Activated T-cell treated with anti-CD3 and anti-CD28 coated beads for 24 hours (primary cell): ENCODE measurements at regions not wholly inside any gene's neighbourhood (a gene's known extent, or its start where the extent isn't known, plus 50 kb on each side); places are given as distances from the start of the nearest gene placed in this dataset.

Experiments
- DNase-seq: peaks from one replicate; pipeline ENCODE4 v3.0.0-alpha.2; 2020; ENCODE audit warnings: low read depth

- no peak for DNase-seq
Measured at GRCh38 chr20:20933142-20933958, 172.8 kb downstream of the LINC00237 start.

GRCh38 chr20:20932156-20932555 is 174.0 kb downstream of the LINC00237 start:
- no peak for DNase-seq

DNA sequence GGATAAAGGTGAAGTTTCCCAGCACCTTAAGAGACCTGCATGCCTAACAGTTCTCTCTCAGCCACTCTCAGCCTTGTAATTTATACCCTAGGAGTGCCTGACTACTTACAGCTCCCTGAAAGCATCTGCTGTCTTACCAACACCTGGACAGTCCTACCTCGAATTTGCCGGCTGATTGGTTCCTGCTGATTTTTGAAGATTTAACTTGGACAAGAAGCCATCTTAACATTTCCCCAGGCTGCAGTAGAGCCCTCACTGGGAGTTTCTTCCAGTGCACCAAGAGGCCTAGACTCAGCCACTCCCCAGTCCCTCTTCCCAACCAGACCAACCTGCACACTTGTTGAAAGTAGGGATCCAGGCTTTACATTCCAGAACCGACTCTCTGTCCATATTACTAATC is 174.5 kb downstream of the LINC00237 start:
- no peak for DNase-seq

- DNase-seq: no peak
Measured at GRCh38 chr20:20931024-20931423, 175.1 kb downstream of the LINC00237 start.

GRCh38 chr20:20930500-20930899 is 175.7 kb downstream of the LINC00237 start:
- DNase-seq: no peak

- DNase-seq: no peak
Measured at GRCh38 chr20:20929341-20929740, 176.8 kb downstream of the LINC00237 start.

DNA sequence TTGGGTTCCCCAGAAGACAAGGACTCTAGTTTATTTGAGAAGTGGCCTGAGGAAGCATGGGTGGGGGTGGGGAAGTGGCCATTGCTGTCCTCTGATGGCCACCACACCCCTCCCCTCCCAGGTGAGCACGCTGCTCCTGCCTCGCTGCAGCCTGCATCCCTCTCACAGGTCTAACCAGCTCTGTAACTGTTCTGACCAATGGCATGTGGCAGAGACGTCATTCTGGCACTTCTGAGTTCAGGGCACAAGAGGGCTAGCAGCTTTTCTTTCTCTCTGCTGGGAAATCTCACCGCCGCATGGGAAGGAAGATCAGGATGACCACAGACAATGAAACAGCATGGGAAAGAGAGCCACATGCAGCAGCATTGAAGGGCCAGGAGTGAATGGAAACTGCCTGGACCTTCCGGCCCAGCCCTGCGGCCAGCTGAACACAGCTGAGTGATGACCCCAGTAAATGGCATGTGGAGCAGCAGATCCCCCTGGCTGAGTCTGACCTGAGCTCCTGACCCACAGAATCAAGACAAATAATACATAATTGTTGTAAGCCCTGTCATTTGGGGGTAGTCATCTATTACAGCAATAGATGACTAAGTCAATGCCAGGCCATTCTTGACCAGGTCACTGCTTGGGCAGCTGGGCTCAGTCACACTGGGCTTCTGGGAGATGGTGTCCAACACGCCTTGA is 179.8 kb downstream of the LINC00237 start:
- no peak for DNase-seq

DNA sequence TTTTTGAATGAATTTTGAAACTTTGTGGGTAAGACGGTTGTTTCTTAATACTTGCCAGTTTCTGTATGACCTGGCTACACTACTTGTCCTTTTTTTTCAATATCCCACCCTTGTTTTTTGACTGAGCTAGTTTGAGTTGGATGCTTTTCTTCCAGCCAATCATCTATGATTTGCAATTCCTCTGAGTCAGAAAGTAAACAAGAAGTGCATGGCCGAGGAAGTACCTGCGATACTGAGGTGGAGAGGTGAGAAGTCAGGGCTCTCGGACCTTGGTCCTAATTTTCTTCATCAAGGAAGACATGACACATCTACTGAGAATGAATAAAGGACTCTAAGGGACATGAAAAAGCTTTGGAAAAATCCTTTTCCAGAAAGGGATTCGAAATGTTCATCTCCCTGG is 185.7 kb downstream of the LINC00237 start:
- DNase-seq: no peak

- no peak for DNase-seq
Measured at GRCh38 chr20:20915844-20916243, 190.3 kb downstream of the LINC00237 start.

DNA sequence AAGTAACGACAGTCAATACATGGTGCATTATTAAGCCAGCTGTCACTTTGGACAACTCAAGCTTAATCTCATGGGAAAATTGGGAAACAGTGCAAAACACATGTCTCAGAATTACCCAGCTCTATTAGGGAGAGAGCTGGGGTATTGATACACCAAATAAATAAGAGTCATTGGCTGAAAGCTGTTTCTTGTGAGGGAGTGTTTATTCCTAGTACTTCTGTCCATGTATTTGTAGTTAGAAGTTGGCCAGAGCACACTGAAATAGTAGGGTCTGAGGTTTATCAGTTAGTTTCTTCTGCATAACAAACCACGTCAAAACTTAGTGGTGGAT is 192.0 kb upstream of the RALGAPA2 start:
- DNase-seq: no peak

- no peak for DNase-seq
Measured at GRCh38 chr20:20903773-20904500, 191.5 kb upstream of the RALGAPA2 start.

DNA sequence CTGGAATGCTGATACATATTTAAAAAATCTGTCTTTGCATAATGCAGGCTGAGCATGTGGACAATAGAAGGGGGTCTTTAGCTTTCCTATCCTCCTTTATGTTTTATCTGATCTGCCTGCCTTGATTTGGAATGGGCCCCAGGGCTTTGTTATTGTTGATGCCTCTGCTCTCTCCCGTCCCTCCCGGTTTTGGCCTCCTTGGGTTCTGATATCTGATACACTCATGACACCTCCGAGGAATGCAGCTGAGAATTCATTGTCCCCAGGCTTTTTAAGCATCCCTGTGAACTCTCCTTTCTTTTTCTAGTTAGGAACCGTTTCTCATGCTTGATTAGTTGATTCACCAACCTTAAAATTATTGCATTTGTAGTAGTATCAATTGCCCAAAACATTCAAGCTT is 185.5 kb upstream of the RALGAPA2 start:
- no peak for DNase-seq

GRCh38 chr20:20897145-20897544 is 184.7 kb upstream of the RALGAPA2 start:
- no peak for DNase-seq

DNA sequence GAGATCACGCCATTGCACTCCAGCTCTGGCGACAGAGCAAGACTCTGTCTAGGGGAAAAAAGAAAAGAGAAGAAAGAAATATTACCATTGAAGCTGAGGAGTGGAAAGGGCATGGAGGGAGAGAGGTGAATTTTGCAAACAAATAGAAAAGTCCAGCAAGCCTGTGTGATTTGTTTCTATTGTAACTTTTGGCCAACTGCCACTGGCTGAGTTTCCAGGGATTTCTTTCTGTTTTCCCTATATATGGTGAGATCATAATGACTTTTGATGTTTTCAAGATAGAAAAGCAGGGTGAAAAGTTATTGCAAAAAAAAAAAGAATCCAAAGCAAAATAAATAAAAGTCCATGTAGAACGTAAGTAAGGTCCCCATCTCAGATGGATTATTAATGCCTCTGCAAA is 184.2 kb upstream of the RALGAPA2 start:
- no peak for DNase-seq

- DNase-seq: no peak
Measured at GRCh38 chr20:20895537-20895936, 183.1 kb upstream of the RALGAPA2 start.

DNA sequence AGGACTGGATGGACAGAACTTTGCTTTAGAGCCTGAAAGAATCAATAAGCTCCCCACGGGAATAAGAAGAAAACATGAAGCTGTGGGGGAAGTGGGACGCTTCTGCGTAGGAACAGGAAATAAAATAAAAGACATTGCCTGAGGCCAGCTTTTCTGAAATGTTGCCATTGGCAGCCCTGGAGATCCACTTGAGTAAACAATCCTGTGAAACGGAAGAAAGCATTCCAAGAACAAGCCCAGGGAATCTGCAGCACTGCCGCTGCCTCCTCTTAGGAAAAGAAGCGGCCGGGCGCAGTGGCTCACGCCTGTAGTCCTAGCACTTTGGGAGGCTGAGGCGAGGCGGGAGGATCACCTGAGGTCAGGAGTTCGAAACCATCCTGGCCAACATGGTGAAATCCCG is 182.3 kb upstream of the RALGAPA2 start:
- no peak for DNase-seq

- DNase-seq: no peak
Measured at GRCh38 chr20:20894280-20894679, 181.8 kb upstream of the RALGAPA2 start.

DNA sequence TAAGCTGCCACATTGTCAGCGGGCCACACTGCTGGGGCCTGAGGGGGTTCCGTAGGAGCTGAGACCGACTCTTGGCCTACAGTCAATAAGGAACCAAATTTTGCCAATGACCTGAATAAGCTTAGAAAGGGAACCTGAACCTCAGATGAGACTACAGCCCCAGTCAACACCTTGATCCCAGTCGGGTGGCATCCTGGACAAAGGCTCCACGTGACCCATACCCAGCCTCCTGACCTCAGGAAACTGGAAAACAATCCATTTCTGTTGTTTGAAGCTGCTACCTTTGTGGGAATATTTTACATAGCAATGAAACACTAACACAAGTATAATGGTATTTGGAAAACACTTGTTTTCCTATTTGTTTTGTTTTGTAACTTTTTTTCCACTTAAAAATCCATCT is 179.9 kb upstream of the RALGAPA2 start:
- no peak for DNase-seq

- DNase-seq: no peak
Measured at GRCh38 chr20:20890751-20891150, 178.3 kb upstream of the RALGAPA2 start.

DNA sequence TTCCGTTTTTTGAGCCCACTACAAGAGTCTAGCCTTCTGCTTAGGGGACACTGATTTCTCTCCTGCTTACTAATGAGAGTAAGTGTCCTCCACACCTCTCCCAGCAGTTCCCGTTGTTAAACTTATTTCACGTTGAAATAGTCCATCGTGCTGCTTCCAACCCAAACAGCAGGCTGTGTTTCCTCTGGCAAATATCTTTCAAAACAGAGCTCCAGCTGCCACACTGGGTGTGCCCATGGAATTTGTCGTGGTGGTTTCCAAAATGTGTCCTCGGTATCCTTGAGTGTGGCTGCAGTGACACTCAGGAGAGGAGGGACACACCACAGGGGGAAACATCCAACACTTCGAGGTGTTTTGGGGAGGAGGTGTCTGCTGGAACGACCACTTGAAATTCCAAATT is 176.5 kb upstream of the RALGAPA2 start:
- DNase-seq: no peak

GRCh38 chr20:20888266-20888656 is 175.8 kb upstream of the RALGAPA2 start:
- DNase-seq: no peak

- no peak for DNase-seq
Measured at GRCh38 chr20:20887593-20888265, 175.3 kb upstream of the RALGAPA2 start.

DNA sequence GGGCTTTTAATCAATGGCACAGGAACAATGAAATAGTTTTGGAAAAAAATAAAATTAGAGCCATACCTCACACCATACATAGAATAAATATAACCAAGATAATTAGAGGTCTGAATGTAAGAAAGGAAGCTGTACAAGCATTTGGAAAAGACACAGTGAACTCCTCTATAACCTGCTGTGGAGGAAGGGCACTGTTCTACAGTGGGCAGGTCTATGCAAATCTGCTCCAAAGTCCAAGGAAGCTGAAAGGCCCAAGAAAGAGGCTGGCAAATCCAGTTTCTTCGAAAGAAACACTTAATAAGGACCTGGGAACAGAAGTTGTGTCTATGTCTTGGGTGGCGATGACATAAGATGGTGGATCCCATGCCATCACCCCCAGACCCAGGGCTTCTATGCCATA is 169.4 kb upstream of the RALGAPA2 start:
- DNase-seq: no peak
